GM12878 (cell line): ENCODE measurements at regions not wholly inside any gene's neighbourhood (a gene's known extent, or its start where the extent isn't known, plus 50 kb on each side); places are given as distances from the start of the nearest gene placed in this dataset.

Source experiments
- ATAC-seq: fragments of 200-7000 bp; cut with Tn5 transposase; 3 replicates; pipeline ENCODE4 v1.9.1; 2020; ENCODE audit warnings: mild to moderate bottlenecking, moderate library complexity
- BruUV-seq: library from RNA; stranded (reverse); fragments of 400-500 nt; replicated peaks from 2 replicates; lab custom pipeline; 2021; lab: Mats Ljungman, UMichigan
- CTCF ChIA-PET: fragments of 300-600 bp; sonication (Branson Sonifier 250); formaldehyde crosslinking; extraction: SDS; loops from one replicate; lab custom pipeline; 2021; ENCODE audit warnings: inconsistent platforms; lab: Yijun Ruan, JAX
- POLR2A ChIA-PET: fragments of 350-600 bp; formaldehyde crosslinking; extraction: SDS; loops from one replicate; lab custom pipeline; 2021; ENCODE audit warnings: inconsistent platforms; lab: Charles Lee
- RAD21 ChIA-PET: fragments of 300-600 bp; sonication (Branson Sonifier 250); formaldehyde crosslinking; loops from one replicate; lab custom pipeline; 2023; ENCODE audit warnings: antibody characterized with exemption; ENCODE audit not compliant: unreplicated experiment; lab: Charles Lee
- SMC1A ChIA-PET: fragments of 300-600 bp; sonication (Branson Sonifier 250); formaldehyde crosslinking; loops from one replicate; lab custom pipeline; 2023; ENCODE audit not compliant: unreplicated experiment, uncharacterized antibody; lab: Charles Lee
- DNase-seq: peaks from one replicate; pipeline ENCODE4 v3.0.0-alpha.2; 2011; ENCODE audit warnings: low read depth, low spot score
- FAIRE-seq: peaks from 3 replicates; lab custom pipeline; 2011; peaks lifted over from hg19 to GRCh38; lab: Jason Lieb, UNC
- H2AFZ ChIP-seq: 2 replicates; pipeline ENCODE4 v1.6.0; 2011; ENCODE audit warnings: low read depth, low read length, control low read depth; ENCODE audit not compliant: control insufficient read depth
- H3K27ac ChIP-seq: 2 replicates; pipeline ENCODE4 v1.5.1; 2011; ENCODE audit warnings: control low read depth; ENCODE audit not compliant: control insufficient read depth, insufficient read depth
- H3K27me3 ChIP-seq, 2 experiments: replicated peaks in 1 of 2; 2 replicates each; pipeline versions ENCODE4 v1.6.0 to v1.6.1; 2011; ENCODE audit warnings: low read length in 1 of 2; ENCODE audit not compliant: control insufficient read depth in 2 of 2, insufficient read depth in 2 of 2
- H3K36me3 ChIP-seq, 2 experiments: 2 replicates each; pipeline ENCODE4 v1.5.1; 2011; ENCODE audit warnings: low read length in 1 of 2; ENCODE audit not compliant: control insufficient read depth in 2 of 2, insufficient read depth in 2 of 2
- H3K4me1 ChIP-seq: 2 replicates; pipeline ENCODE4 v1.6.1; 2011; ENCODE audit warnings: mild to moderate bottlenecking, low read length, moderate library complexity, mixed read lengths; ENCODE audit not compliant: control insufficient read depth, insufficient read depth
- H3K4me2 ChIP-seq: 2 replicates; pipeline ENCODE4 v1.6.0; 2011; ENCODE audit warnings: control low read depth; ENCODE audit not compliant: control insufficient read depth, insufficient read depth
- H3K4me3 ChIP-seq: fragments of 200-600 bp; sonication (generic); 2 replicates; pipeline ENCODE4 v1.5.1; 2016
- H3K79me2 ChIP-seq: 2 replicates; pipeline ENCODE4 v1.6.0; 2011; ENCODE audit warnings: low read length; ENCODE audit not compliant: control insufficient read depth, insufficient read depth
- H3K9ac ChIP-seq: 2 replicates; pipeline ENCODE4 v1.8.0; 2011; ENCODE audit warnings: low read length, control low read depth, mixed read lengths; ENCODE audit not compliant: control insufficient read depth, insufficient read depth
- H3K9me3 ChIP-seq: replicated peaks from 3 replicates; pipeline ENCODE4 v1.5.1; 2011; ENCODE audit warnings: mild to moderate bottlenecking, low read length; ENCODE audit not compliant: control insufficient read depth, insufficient read depth
- H4K20me1 ChIP-seq: 2 replicates; pipeline ENCODE4 v1.6.0; 2011; ENCODE audit not compliant: control insufficient read depth, insufficient read depth
- BHLHE40 ChIP-seq, 2 experiments: fragments of 450-650 bp in 1 of 2; IDR thresholded peaks; 2 replicates each; pipeline ENCODE4 v1.6.1; 2011 to 2017; ENCODE audit warnings: low read depth in 2 of 2, borderline replicate concordance in 1 of 2, improper control_type of control experiment in 1 of 2, low read length in 1 of 2, mild to moderate bottlenecking in 1 of 2
- EED ChIP-seq: sonication (generic); IDR thresholded peaks from 2 replicates; pipeline ENCODE4 v1.6.1; 2016; ENCODE audit warnings: antibody characterized with exemption, low read depth
- EGR1 ChIP-seq, 2 experiments: IDR thresholded peaks; 1 replicate in 1 of 2; 2 replicates in 1 of 2; pipeline ENCODE4 v1.6.1; 2011 to 2012; ENCODE audit warnings: low read depth in 2 of 2, low read length in 2 of 2, borderline replicate concordance in 1 of 2, mild to moderate bottlenecking in 1 of 2, moderate library complexity in 1 of 2
- EP300 ChIP-seq, 2 experiments: fragments of 150-350 bp in 1 of 2; IDR thresholded peaks; 2 replicates each; pipeline ENCODE4 v1.6.1; 2011 to 2012; ENCODE audit warnings: low read depth in 2 of 2, low read length in 2 of 2, borderline replicate concordance in 1 of 2, improper control_type of control experiment in 1 of 2, inconsistent platforms in 1 of 2; ENCODE audit not compliant: control insufficient read depth in 1 of 2
- FOXM1 ChIP-seq: IDR thresholded peaks from 2 replicates; pipeline ENCODE4 v1.6.1; 2012; ENCODE audit warnings: low read depth, mild to moderate bottlenecking, inconsistent platforms, low read length, moderate library complexity
- MTA2 ChIP-seq: fragments of 450-650 bp; IDR thresholded peaks from 2 replicates; pipeline ENCODE4 v1.6.1; 2016; ENCODE audit warnings: low read depth, mild to moderate bottlenecking, moderate library complexity
- NFXL1 ChIP-seq: fragments of 450-650 bp; IDR thresholded peaks from 2 replicates; pipeline ENCODE4 v1.6.1; 2017; ENCODE audit warnings: antibody characterized with exemption, mild to moderate bottlenecking, borderline replicate concordance
- PRDM15 ChIP-seq: fragments of 450-650 bp; formaldehyde crosslinking; IDR thresholded peaks from 2 replicates; pipeline ENCODE4 v1.4.0; 2020; ENCODE audit warnings: mild to moderate bottlenecking, moderate library complexity
- RUNX3 ChIP-seq: IDR thresholded peaks from 2 replicates; pipeline ENCODE4 v1.6.1; 2012; ENCODE audit warnings: low read length, inconsistent platforms
- TCF3 ChIP-seq: IDR thresholded peaks from 2 replicates; pipeline ENCODE4 v1.6.1; 2012; ENCODE audit warnings: low read depth, mild to moderate bottlenecking, low read length, borderline replicate concordance; ENCODE audit not compliant: insufficient read depth
- ZNF207 ChIP-seq: fragments of 450-650 bp; IDR thresholded peaks from 2 replicates; pipeline ENCODE4 v1.6.1; 2014; ENCODE audit warnings: antibody characterized with exemption, mild to moderate bottlenecking, borderline replicate concordance
- WGBS: methylation state at CpG from one replicate; pipeline ENCODE4 v1.1.6; 2016; ENCODE audit warnings: low lambda C conversion rate; ENCODE audit not compliant: insufficient replicate concordance, insufficient coverage; ENCODE audit errors: missing lambda C conversion rate; 5-methylcytosine and 5-hydroxymethylcytosine counted together
- in situ Hi-C: fragments of 300-500 bp; cut with MboI; formaldehyde crosslinking; loops from 9 replicates; pipeline ENCODE4 v1.14.3; 2018; ENCODE audit warnings: mixed read lengths
- intact Hi-C: fragments of 100-400 bp; cut with micrococcal nuclease; formaldehyde crosslinking; loops from one replicate; pipeline ENCODE4 v1.14.2; 2022; ENCODE audit not compliant: unreplicated experiment

GRCh38 chr10:94213980-94214379, 148.8 kb downstream of the NOC3L start (continued):
- TF ChIP-seq NFXL1 (no peak), MTA2 (no peak)

GRCh38 chr10:94214481-94214893, 148.3 kb downstream of the NOC3L start:
- Histone ChIP-seq H3K27ac (no peak overlapping the region), H3K4me3 (no peak overlapping the region), H3K4me2 (no peak overlapping the region), H3K4me1 (no peaks in the 10 kb centered on the region), H2AFZ (no peak overlapping the region), H3K27me3 (peaks cover 0 to 2% of the 10 kb centered on the region in 2 experiments; a peak in 1 of 4 replicates), H3K9ac (no peak overlapping the region), H4K20me1 (no peaks in the 10 kb centered on the region), H3K9me3 (no peaks in the 10 kb centered on the region)
- POLR2A ChIA-PET: no interaction called here
- RAD21 ChIA-PET: no interaction called here
- no TSS peak for BruUV-seq
- DNase-seq: no peak
- FAIRE-seq: no peak
- SMC1A ChIA-PET: no interaction called here
- ATAC-seq: no peak
- intact Hi-C loops: no loop called here
- TF ChIP-seq EED (no peak), PRDM15 (CRISPR knock-in tag) (no peak), FOXM1 (no peak), ZNF207 (no peak), TCF3 (no peak), EGR1 (IDR thresholded peaks at IDR 0.05; ENCODE audit: borderline replicate concordance in 1 of 2, low read depth in 2 of 2, low read length in 2 of 2) (no peak), MTA2 (no peak), BHLHE40 (IDR thresholded peaks at IDR 0.05; ENCODE audit: borderline replicate concordance in 1 of 2, low read depth in 2 of 2, low read length in 1 of 2) (no peak), EP300 (IDR thresholded peaks at IDR 0.05; ENCODE audit: borderline replicate concordance in 1 of 2, control insufficient read depth in 1 of 2, low read depth in 2 of 2, low read length in 2 of 2) (no peak), RUNX3 (no peak)
- TF ChIP-seq, all 136 proteins: peak for 0
- H3K79me2 ChIP-seq: no peaks in the 10 kb centered on the region
- in situ Hi-C loops: no loop called here
- WGBS: 63% methylated on average over 7 of the region's 7 CpGs
- CTCF ChIA-PET: no interaction called here
- H3K36me3 ChIP-seq: no peaks in the 10 kb centered on the region
